HT-29 (cell line): ENCODE measurements at regions not wholly inside any gene's neighbourhood (a gene's known extent, or its start where the extent isn't known, plus 50 kb on each side); places are given as distances from the start of the nearest gene placed in this dataset.
"Not testable (repeated sequence)": the region's sequence is repeated elsewhere in the genome, so short reads cannot be mapped to it uniquely, and the experiment has no call there.

ENCODE experiments used
- DNase-seq: peaks from one replicate; pipeline ENCODE4 v3.0.0-alpha.2; 2015; ENCODE audit warnings: low spot score

GRCh38 chr9:81430727-81431126, 258.6 kb downstream of the TLE1 start:
- DNase-seq = no peak

- DNase-seq = no peak
Observed at GRCh38 chr9:81427870-81428269, 261.5 kb downstream of the TLE1 start.

- DNase-seq = no peak
Observed at GRCh38 chr9:81424431-81424830, 264.9 kb downstream of the TLE1 start.

GRCh38 chr9:81423589-81424326, 265.6 kb downstream of the TLE1 start:
- DNase-seq = no peak

- not testable (repeated sequence) for DNase-seq
Observed at GRCh38 chr9:81421090-81421489, 268.3 kb downstream of the TLE1 start.

GRCh38 chr9:81420024-81420423, 269.3 kb downstream of the TLE1 start:
- DNase-seq = no peak

GRCh38 chr9:81417941-81418340, 271.4 kb downstream of the TLE1 start:
- DNase-seq = no peak

GRCh38 chr9:81417299-81417675, 272.1 kb downstream of the TLE1 start:
- DNase-seq = no peak

- no peak for DNase-seq
Observed at GRCh38 chr9:81416476-81417298, 272.7 kb downstream of the TLE1 start.

- DNase-seq = no peak
Observed at GRCh38 chr9:81414836-81415235, 274.5 kb downstream of the TLE1 start.

GRCh38 chr9:81411961-81412360, 277.4 kb downstream of the TLE1 start:
- DNase-seq = no peak

- DNase-seq = peak; percentile 8
Observed at GRCh38 chr9:81410201-81410600, 279.1 kb downstream of the TLE1 start.

GRCh38 chr9:81408951-81409350, 280.4 kb downstream of the TLE1 start:
- DNase-seq = no peak

GRCh38 chr9:81404931-81405598, 284.3 kb downstream of the TLE1 start:
- DNase-seq = no peak

- no peak for DNase-seq
Observed at GRCh38 chr9:81397481-81398381, 291.6 kb downstream of the TLE1 start.

- DNase-seq = no peak
Observed at GRCh38 chr9:81396528-81396927, 292.8 kb downstream of the TLE1 start.

GRCh38 chr9:81395676-81396054, 293.7 kb downstream of the TLE1 start:
- no peak for DNase-seq

- DNase-seq = no peak
Observed at GRCh38 chr9:81394881-81395675, 294.3 kb downstream of the TLE1 start.

- DNase-seq = no peak
Observed at GRCh38 chr9:81393985-81394811, 295.1 kb downstream of the TLE1 start.

- DNase-seq = no peak
Observed at GRCh38 chr9:81391457-81391825, 297.9 kb downstream of the TLE1 start.
